ENCODE measurements at regions not wholly inside any gene's neighbourhood (a gene's known extent, or its start where the extent isn't known, plus 50 kb on each side); places are given as distances from the start of the nearest gene placed in this dataset.

- Histone ChIP-seq H3K27me3 (no peaks in the 10 kb centered on the region), H3K9me3 (replicated peaks in 1 of 3) (no peaks in the 10 kb centered on the region), H3K27ac (no peak overlapping the region), H3K4me1 (replicated peaks in 1 of 2) (no peaks in the 10 kb centered on the region), H3K36me3 (replicated peaks in 1 of 2) (no peaks in the 10 kb centered on the region), H3K4me3 (no peak overlapping the region)
- DNase-seq: no peak
- TF ChIP-seq POLR2A (IDR thresholded peaks at IDR 0.05): no peak
- TF ChIP-seq, protein P1, sequence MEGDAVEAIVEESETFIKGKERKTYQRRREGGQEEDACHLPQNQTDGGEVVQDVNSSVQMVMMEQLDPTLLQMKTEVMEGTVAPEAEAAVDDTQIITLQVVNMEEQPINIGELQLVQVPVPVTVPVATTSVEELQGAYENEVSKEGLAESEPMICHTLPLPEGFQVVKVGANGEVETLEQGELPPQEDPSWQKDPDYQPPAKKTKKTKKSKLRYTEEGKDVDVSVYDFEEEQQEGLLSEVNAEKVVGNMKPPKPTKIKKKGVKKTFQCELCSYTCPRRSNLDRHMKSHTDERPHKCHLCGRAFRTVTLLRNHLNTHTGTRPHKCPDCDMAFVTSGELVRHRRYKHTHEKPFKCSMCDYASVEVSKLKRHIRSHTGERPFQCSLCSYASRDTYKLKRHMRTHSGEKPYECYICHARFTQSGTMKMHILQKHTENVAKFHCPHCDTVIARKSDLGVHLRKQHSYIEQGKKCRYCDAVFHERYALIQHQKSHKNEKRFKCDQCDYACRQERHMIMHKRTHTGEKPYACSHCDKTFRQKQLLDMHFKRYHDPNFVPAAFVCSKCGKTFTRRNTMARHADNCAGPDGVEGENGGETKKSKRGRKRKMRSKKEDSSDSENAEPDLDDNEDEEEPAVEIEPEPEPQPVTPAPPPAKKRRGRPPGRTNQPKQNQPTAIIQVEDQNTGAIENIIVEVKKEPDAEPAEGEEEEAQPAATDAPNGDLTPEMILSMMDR (IDR thresholded peaks at IDR 0.05): no peak
- intact Hi-C loops (cut with DNase I): no loop called here
Measured at GRCh38 chr4:173661001-173661400, 131.0 kb upstream of the HAND2 start.

DNA sequence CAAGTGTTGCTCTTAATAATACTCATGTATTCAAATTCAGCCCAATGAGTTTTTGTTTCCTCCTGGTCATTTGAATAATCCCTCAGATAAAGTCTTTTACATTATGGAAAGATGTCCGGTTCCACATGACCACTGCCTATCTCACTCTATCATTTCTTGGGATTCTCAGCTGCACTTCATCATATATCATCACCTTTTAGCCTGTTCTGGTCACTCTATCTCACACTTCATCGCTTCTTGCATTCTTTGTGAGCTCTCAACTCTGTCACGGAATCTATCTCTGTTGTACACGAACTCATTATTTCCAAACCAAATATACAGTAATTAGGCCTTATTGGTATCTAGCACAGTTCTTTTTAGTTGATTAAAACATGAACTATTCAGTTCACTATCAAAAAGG lies 126.9 kb upstream of the HAND2 start:
- 73 to 86% (median 84%) methylated on average over 4 of the region's 4 CpGs for WGBS, 4 donors
- no peaks in the 10 kb centered on the region for H3K9me3 ChIP-seq (replicated peaks in 1 of 3)
- H3K27me3 ChIP-seq: no peaks in the 10 kb centered on the region
- no peak overlapping the region for H3K4me3 ChIP-seq
- DNase-seq: no peak
- H3K4me1 ChIP-seq (replicated peaks in 1 of 2): no peaks in the 10 kb centered on the region
- TF ChIP-seq, protein P1 (IDR thresholded peaks at IDR 0.05): no peak
- no peak for TF ChIP-seq POLR2A (IDR thresholded peaks at IDR 0.05)
- no peaks in the 10 kb centered on the region for H3K36me3 ChIP-seq (replicated peaks in 1 of 2)
- H3K27ac ChIP-seq: no peak overlapping the region
- intact Hi-C loops (cut with DNase I): no loop called here

GRCh38 chr4:173652283-173652931 lies 122.4 kb upstream of the HAND2 start:
- WGBS, 4 donors: 39 to 53% (median 49%) methylated on average over 6 of the region's 6 CpGs
- no peak overlapping the region for H3K4me3 ChIP-seq
- no peaks in the 10 kb centered on the region for H3K27me3 ChIP-seq
- no peaks in the 10 kb centered on the region for H3K4me1 ChIP-seq (replicated peaks in 1 of 2)
- H3K9me3 ChIP-seq (replicated peaks in 1 of 3): no peaks in the 10 kb centered on the region
- H3K36me3 ChIP-seq (replicated peaks in 1 of 2): no peaks in the 10 kb centered on the region
- DNase-seq: no peak
- TF ChIP-seq POLR2A (IDR thresholded peaks at IDR 0.05): no peak
- TF ChIP-seq, protein P1 (IDR thresholded peaks at IDR 0.05): no peak
- H3K27ac ChIP-seq: no peak overlapping the region
- intact Hi-C loops (cut with DNase I): no loop called here

GRCh38 chr4:173651651-173652282 lies 121.7 kb upstream of the HAND2 start:
- no peak for DNase-seq
- no peak overlapping the region for H3K27ac ChIP-seq
- 51 to 56% (median 52%) methylated on average over 7 of the region's 7 CpGs for WGBS, 4 donors
- H3K4me1 ChIP-seq (replicated peaks in 1 of 2): no peaks in the 10 kb centered on the region
- H3K9me3 ChIP-seq (replicated peaks in 1 of 3): no peaks in the 10 kb centered on the region
- H3K36me3 ChIP-seq (replicated peaks in 1 of 2): no peaks in the 10 kb centered on the region
- H3K27me3 ChIP-seq: no peaks in the 10 kb centered on the region
- intact Hi-C loops (cut with DNase I): no loop called here
- TF ChIP-seq, protein P1 (IDR thresholded peaks at IDR 0.05): no peak
- TF ChIP-seq POLR2A (IDR thresholded peaks at IDR 0.05): no peak
- no peak overlapping the region for H3K4me3 ChIP-seq
